ENCODE measurements at regions not wholly inside any gene's neighbourhood (a gene's known extent, or its start where the extent isn't known, plus 50 kb on each side); places are given as distances from the start of the nearest gene placed in this dataset.
"Not testable (repeated sequence)": the region's sequence is repeated elsewhere in the genome, so short reads cannot be mapped to it uniquely, and the experiment has no call there.

DNA sequence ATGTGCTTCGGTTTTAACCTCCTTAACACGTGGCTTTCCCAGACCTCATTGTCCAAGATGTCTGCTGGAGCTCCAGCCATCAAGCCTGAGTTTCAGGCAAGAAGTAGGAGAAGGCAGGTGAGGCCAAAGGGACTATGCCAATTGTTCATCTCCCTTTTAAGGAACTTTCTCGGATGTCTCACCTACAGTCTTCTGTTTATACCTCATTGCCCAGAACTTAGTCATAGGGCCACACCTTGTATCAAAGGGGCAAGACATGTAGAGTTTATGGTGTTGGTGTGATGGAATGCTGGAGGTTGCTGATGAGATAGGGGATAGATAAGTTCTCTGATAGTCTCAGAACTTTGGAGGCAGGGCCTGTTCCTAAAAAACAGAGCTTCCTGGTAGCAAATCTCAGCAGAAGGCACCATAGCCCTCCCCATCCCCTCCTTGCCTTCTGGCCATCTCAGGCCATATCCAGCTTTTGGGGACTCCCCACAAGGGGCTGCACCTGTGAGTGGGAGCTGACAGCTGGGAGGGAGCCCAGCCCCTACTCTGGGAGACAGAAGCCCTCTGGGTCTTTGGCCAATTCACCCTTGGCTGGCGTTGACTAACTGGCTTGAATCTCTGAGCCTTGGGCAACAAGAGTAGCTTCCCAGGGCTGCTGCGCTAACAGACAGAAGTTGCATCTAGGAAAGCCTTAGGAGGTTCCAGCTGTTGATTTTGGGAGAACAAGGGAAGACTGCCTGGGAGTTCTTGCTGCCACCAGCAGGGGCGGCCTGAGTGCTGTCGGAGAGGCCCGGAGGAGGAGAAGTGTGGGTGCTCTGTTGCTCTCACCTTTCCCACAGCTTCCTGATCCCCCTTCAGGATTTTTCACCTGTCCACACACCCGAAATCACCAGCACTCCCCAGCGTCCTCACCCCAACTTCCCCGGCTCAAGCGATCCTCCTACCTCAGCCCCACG lies 149.8 kb upstream of the THY1 start:
- Histone ChIP-seq H3K4me3 (no peak overlapping the region), H3K9me3 (no peaks in the 10 kb centered on the region), H3K36me3 (no peaks in the 10 kb centered on the region), H3K27me3 (replicated peaks; ENCODE audit: insufficient read depth) (no peaks in the 10 kb centered on the region), H3K4me1 (replicated peaks) (no peaks in the 10 kb centered on the region), H3K27ac (no peak overlapping the region)
- 87% methylated on average over 13 of the region's 13 CpGs for WGBS
- intact Hi-C loops (cut with DNase I) = no loop called here
- DNase-seq (ENCODE audit: low spot score) = no peak
- TF ChIP-seq POLR2A (IDR thresholded peaks at IDR 0.05) (no peak), POLR2AphosphoS5 (IDR thresholded peaks at IDR 0.05) (no peak)
- TF ChIP-seq, protein P1, sequence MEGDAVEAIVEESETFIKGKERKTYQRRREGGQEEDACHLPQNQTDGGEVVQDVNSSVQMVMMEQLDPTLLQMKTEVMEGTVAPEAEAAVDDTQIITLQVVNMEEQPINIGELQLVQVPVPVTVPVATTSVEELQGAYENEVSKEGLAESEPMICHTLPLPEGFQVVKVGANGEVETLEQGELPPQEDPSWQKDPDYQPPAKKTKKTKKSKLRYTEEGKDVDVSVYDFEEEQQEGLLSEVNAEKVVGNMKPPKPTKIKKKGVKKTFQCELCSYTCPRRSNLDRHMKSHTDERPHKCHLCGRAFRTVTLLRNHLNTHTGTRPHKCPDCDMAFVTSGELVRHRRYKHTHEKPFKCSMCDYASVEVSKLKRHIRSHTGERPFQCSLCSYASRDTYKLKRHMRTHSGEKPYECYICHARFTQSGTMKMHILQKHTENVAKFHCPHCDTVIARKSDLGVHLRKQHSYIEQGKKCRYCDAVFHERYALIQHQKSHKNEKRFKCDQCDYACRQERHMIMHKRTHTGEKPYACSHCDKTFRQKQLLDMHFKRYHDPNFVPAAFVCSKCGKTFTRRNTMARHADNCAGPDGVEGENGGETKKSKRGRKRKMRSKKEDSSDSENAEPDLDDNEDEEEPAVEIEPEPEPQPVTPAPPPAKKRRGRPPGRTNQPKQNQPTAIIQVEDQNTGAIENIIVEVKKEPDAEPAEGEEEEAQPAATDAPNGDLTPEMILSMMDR (IDR thresholded peaks at IDR 0.05) = no peak

DNA sequence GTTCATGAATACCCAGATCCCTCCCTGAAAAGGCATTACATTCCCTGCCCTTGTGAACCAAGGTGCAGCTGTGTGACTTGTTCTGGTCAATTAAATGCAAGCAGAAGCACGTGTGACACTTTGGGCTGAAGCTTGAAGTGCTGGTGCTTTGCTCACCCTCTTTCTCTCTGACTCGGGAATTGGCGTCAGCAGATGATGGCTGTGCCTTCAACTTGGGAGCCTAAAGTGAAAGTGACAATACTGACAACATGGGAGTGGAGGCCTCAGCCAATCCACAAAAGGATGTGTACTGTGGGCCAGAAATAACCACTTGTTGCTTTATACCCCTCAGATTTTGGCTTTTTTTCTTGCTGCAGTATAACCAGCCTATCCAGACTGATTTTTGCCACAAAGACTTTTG lies 148.3 kb upstream of the THY1 start:
- 34% methylated on average over 3 of the region's 3 CpGs for WGBS
- Histone ChIP-seq H3K27me3 (replicated peaks; ENCODE audit: insufficient read depth) (no peaks in the 10 kb centered on the region), H3K4me1 (replicated peaks) (no peaks in the 10 kb centered on the region), H3K4me3 (no peak overlapping the region), H3K9me3 (no peaks in the 10 kb centered on the region), H3K36me3 (no peaks in the 10 kb centered on the region), H3K27ac (no peak overlapping the region)
- TF ChIP-seq POLR2AphosphoS5 (IDR thresholded peaks at IDR 0.05) = no peak
- TF ChIP-seq, protein P1 (IDR thresholded peaks at IDR 0.05) = no peak
- TF ChIP-seq POLR2A (IDR thresholded peaks at IDR 0.05) = no peak
- no peak for DNase-seq (ENCODE audit: low spot score)
- intact Hi-C loops (cut with DNase I) = no loop called here

DNA sequence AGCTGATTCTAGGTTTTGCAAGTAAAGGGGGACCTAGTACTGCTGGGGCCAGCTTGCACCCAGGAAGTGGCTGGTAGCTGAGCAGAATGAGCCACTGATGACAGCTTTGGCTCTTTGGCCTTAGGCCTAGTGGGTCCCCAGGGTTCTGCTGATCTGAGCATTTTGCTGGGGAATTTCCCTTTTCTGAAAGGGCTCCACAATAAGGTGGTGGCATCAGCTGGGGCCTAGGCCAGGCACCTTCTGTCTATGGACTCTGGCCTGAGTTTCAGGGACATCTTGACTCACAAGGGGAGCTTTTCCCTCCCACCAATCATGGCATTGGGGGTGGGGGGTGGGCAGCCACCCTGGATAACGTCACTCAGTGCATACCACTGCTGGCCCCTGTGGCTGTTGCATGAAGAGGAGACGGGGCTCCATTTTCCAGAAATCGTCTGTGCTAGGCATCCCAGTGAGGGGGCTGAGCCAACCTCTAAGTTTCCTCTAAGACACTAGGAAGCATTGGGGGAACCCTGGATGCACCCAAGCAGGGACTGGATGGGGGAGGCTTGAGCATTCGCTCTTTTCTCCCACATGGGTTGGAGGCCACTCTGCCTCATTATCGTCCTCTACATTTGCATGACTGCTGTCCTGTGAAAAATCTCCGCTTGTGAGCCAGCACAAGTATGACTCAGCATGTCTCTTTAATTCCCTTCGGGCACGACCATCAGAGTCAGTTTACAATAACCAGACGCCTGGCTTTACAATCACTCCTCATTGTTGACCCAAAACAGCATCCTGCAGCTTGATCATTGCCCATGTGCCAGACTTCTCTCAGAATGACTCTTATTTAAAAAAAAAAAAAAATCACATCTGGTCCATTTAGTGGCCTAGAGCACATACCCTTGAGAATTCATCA lies 145.0 kb upstream of the THY1 start:
- Histone ChIP-seq H3K27ac (no peak overlapping the region), H3K4me1 (replicated peaks) (no peaks in the 10 kb centered on the region), H3K27me3 (replicated peaks; ENCODE audit: insufficient read depth) (no peaks in the 10 kb centered on the region), H3K4me3 (no peak overlapping the region), H3K9me3 (no peaks in the 10 kb centered on the region), H3K36me3 (no peaks in the 10 kb centered on the region)
- intact Hi-C loops (cut with DNase I) = no loop called here
- TF ChIP-seq POLR2AphosphoS5 (IDR thresholded peaks at IDR 0.05) = no peak
- TF ChIP-seq, protein P1 (IDR thresholded peaks at IDR 0.05) = no peak
- TF ChIP-seq POLR2A (IDR thresholded peaks at IDR 0.05) = no peak
- DNase-seq (ENCODE audit: low spot score) = no peak
- WGBS = 44% methylated on average over 9 of the region's 9 CpGs

DNA sequence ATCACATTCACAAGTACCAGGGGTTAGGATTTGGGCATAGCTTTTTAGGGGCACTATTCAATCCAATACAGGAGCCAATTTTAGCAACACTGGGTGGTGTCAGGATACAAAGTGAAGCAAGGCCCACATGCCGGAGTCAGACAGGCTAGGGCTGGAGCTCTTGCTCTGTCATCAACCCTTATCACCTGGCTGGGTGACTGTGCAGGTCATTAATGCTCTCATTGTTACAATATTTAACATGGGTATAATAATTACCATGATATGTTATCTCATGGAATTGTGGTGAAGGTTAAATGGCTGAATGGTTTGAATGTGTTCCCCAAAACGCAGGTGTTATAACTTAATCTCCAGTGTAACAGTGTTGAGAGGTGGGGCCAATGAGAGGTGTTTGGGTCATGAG lies 143.3 kb upstream of the THY1 start:
- DNase-seq (ENCODE audit: low spot score) = no peak
- no peaks in the 10 kb centered on the region for H3K9me3 ChIP-seq
- no peak overlapping the region for H3K4me3 ChIP-seq
- no peaks in the 10 kb centered on the region for H3K36me3 ChIP-seq
- no peaks in the 10 kb centered on the region for H3K27me3 ChIP-seq (replicated peaks; ENCODE audit: insufficient read depth)
- intact Hi-C loops (cut with DNase I) = no loop called here
- 91% methylated on average over 2 of the region's 2 CpGs for WGBS
- no peak overlapping the region for H3K27ac ChIP-seq
- H3K4me1 ChIP-seq (replicated peaks) = no peaks in the 10 kb centered on the region
- no peak for TF ChIP-seq POLR2AphosphoS5 (IDR thresholded peaks at IDR 0.05)
- TF ChIP-seq, protein P1 (IDR thresholded peaks at IDR 0.05) = no peak
- no peak for TF ChIP-seq POLR2A (IDR thresholded peaks at IDR 0.05)

DNA sequence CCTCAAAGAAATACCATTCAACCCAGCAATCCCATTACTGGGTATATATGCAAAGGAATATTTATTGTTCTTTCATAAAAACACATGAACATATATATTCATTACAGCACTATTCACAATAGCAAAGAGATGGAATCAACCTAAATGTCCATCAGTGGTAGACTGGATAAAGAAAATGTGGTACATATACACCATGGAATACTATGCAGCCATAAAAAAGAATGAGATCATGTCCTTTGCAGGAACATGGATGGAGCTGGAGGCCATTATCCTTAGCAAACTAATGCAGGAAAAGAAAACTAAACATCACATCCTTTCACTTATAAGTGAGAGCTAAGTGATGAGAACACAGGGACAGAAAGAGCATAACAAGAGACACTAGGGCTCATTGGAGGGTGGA lies 142.7 kb upstream of the THY1 start:
- H3K27me3 ChIP-seq (replicated peaks; ENCODE audit: insufficient read depth); H3K4me3 ChIP-seq; H3K27ac ChIP-seq; intact Hi-C loops (cut with DNase I); DNase-seq (ENCODE audit: low spot score); H3K36me3 ChIP-seq; H3K9me3 ChIP-seq; H3K4me1 ChIP-seq (replicated peaks): not testable (repeated sequence)
